ENCODE measurements at regions not wholly inside any gene's neighbourhood (a gene's known extent, or its start where the extent isn't known, plus 50 kb on each side); places are given as distances from the start of the nearest gene placed in this dataset.
A peak's percentile ranks its signal among the peaks of the same experiment; 100 is the strongest.

- Histone ChIP-seq H3K36me3 (no peaks in the 10 kb centered on the region), H3K4me3 (no peak overlapping the region), H3K27me3 (no peaks in the 10 kb centered on the region), H3K27ac (no peak overlapping the region), H3K9me3 (replicated peaks) (no peaks in the 10 kb centered on the region), H3K4me1 (no peaks in the 10 kb centered on the region)
- DNase-seq: no peak
Measured at GRCh38 chr14:97618401-97618800, 821.2 kb downstream of the VRK1 start.

DNA sequence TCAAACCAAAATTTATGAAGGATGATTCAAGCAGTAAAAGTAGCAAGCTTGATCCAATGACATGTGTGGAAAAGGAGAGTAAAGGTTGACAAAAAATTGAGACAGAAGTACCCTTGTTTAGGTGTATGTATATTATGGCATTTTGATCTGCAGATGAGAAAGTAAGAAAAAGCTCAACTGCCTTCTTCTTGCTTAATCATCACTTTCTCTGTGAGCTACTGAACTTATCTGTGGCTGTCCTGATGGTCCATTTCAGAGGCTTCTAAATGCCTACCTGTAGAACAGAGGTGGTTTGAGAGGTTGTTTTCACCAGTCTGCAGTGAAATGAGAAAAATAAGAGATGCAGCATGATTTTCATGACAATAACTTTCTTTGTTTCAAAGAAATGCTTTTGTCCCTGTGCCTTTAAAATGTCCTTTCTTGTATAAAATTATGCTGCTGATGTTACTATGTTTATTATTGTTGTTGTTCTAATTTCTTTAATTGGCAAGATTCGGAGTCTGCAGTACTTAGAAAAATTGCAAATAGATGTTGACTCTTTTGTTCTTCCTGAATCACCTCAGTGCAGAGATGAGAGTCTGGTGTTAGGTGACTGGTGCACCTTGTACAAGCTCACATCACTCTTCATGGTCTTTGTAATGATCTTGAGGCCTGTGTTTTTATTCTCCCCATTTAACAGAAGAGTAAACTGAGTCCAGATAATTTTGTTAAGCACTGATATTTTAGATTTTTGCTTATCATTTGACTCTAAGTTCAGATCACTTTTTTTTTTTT, 821.9 kb downstream of the VRK1 start:
- DNase-seq: no peak
- no peak overlapping the region for H3K4me3 ChIP-seq
- no peaks in the 10 kb centered on the region for H3K9me3 ChIP-seq (replicated peaks)

GRCh38 chr14:97620066-97620465, 822.9 kb downstream of the VRK1 start:
- DNase-seq: no peak
- no peak overlapping the region for H3K4me3 ChIP-seq
- H3K4me1 ChIP-seq: no peaks in the 10 kb centered on the region
- no peaks in the 10 kb centered on the region for H3K36me3 ChIP-seq
- no peaks in the 10 kb centered on the region for H3K27me3 ChIP-seq
- no peak overlapping the region for H3K27ac ChIP-seq
- no peaks in the 10 kb centered on the region for H3K9me3 ChIP-seq (replicated peaks)

More for the DNA sequence above, 821.9 kb downstream of the VRK1 start:
- no peaks in the 10 kb centered on the region for H3K27me3 ChIP-seq
- H3K27ac ChIP-seq: no peak overlapping the region
- no peaks in the 10 kb centered on the region for H3K36me3 ChIP-seq
- H3K4me1 ChIP-seq: no peaks in the 10 kb centered on the region

GRCh38 chr14:97624985-97625384, 827.8 kb downstream of the VRK1 start:
- H3K4me1 ChIP-seq: no peaks in the 10 kb centered on the region
- H3K9me3 ChIP-seq (replicated peaks): no peaks in the 10 kb centered on the region
- H3K27ac ChIP-seq: no peak overlapping the region
- no peak for DNase-seq
- no peaks in the 10 kb centered on the region for H3K27me3 ChIP-seq
- H3K4me3 ChIP-seq: no peak overlapping the region
- H3K36me3 ChIP-seq: no peaks in the 10 kb centered on the region

DNA sequence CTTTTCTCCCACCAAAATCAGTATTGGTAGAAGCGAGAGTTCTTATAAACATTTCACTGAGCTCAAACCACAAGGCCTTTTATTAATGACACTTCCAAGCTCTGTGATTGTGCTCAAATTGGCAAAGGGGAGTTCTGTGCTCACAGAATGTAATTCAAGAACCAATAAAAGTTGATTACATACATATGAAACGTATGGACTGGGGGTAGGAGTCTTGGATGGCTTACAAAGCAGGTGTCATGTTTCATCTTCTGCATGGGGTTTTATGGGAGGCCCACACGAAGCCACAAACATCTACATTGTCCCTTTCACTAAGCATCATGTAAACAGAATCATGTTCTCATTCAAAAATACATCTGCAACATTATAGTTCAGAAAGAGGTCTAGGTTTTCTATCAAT, 828.3 kb downstream of the VRK1 start:
- Histone ChIP-seq H3K27me3 (no peaks in the 10 kb centered on the region), H3K36me3 (no peaks in the 10 kb centered on the region), H3K4me3 (no peak overlapping the region), H3K9me3 (replicated peaks) (no peaks in the 10 kb centered on the region), H3K27ac (no peak overlapping the region), H3K4me1 (no peaks in the 10 kb centered on the region)
- peak in 1 of 2 experiments; percentile 1 for DNase-seq

GRCh38 chr14:97626088-97626487, 828.9 kb downstream of the VRK1 start:
- Histone ChIP-seq H3K9me3 (replicated peaks) (no peaks in the 10 kb centered on the region), H3K27me3 (no peaks in the 10 kb centered on the region), H3K4me3 (no peak overlapping the region), H3K36me3 (no peaks in the 10 kb centered on the region), H3K4me1 (no peaks in the 10 kb centered on the region), H3K27ac (no peak overlapping the region)
- DNase-seq: peak; percentile 7 to 28

DNA sequence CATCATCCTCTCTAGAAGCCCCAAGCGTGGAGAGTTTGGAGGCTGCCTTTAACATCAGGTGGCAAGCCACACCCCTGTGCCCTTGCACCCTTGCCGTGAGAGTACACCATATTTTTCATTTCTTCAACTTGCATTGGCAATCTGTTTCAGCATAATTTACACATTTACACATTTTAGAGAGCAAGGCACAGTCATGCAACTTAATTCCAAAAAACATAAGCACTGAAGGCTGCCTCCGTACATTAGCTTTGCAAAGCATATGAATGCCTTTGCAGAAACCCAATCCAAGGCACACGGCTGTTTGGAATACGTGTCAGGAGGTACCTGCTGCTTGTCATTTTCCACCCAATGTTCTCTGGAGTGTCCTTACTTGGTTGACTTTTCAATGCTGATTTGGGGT, 833.1 kb downstream of the VRK1 start:
- Histone ChIP-seq H3K27ac (no peak overlapping the region), H3K4me3 (no peak overlapping the region), H3K9me3 (replicated peaks) (no peaks in the 10 kb centered on the region), H3K36me3 (no peaks in the 10 kb centered on the region), H3K27me3 (no peaks in the 10 kb centered on the region), H3K4me1 (no peaks in the 10 kb centered on the region)
- no peak for DNase-seq

DNA sequence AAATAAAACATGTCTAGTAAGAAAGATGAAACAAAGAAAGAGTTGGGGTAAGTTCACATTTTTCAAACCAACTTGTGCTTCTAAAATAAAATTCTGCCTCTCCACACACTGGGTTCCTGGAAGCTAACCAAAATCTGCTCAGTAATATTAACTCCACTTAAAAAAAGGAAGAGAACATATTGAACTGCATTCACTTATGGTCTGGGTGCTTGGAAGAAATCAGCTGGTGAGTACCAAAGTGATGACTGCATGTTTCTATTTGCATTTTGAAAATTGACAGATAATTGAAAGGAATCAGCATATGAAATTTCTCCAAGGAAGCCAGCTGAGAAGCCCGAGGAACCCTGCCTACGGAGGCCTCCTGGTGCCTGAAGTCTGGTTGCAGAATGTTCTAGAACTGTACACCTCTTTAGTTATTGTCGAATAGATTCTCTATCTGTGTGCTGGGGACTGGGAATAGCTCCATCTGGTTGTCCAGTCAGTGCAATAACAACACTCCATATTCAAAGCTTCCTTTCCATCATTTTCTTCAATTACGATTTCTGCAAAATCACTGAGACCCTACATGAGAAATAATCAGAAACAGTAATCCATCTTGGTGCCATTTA, 836.1 kb downstream of the VRK1 start:
- Histone ChIP-seq H3K4me1 (no peaks in the 10 kb centered on the region), H3K4me3 (no peak overlapping the region), H3K9me3 (replicated peaks) (no peaks in the 10 kb centered on the region), H3K27me3 (no peaks in the 10 kb centered on the region), H3K36me3 (no peaks in the 10 kb centered on the region), H3K27ac (no peak overlapping the region)
- no peak for DNase-seq

- Histone ChIP-seq H3K27me3 (no peaks in the 10 kb centered on the region), H3K4me3 (no peak overlapping the region), H3K9me3 (replicated peaks) (no peaks in the 10 kb centered on the region), H3K4me1 (no peaks in the 10 kb centered on the region), H3K27ac (no peak overlapping the region), H3K36me3 (no peaks in the 10 kb centered on the region)
- no peak for DNase-seq
Measured at GRCh38 chr14:97634751-97635150, 837.6 kb downstream of the VRK1 start.

GRCh38 chr14:97638864-97639263, 841.7 kb downstream of the VRK1 start:
- Histone ChIP-seq H3K27ac (no peak overlapping the region), H3K4me1 (peaks cover 3% of the 10 kb centered on the region; the same call in 1 of the 2 replicates), H3K27me3 (no peaks in the 10 kb centered on the region), H3K36me3 (no peaks in the 10 kb centered on the region), H3K4me3 (no peak overlapping the region), H3K9me3 (replicated peaks) (no peaks in the 10 kb centered on the region)
- DNase-seq: no peak

DNA sequence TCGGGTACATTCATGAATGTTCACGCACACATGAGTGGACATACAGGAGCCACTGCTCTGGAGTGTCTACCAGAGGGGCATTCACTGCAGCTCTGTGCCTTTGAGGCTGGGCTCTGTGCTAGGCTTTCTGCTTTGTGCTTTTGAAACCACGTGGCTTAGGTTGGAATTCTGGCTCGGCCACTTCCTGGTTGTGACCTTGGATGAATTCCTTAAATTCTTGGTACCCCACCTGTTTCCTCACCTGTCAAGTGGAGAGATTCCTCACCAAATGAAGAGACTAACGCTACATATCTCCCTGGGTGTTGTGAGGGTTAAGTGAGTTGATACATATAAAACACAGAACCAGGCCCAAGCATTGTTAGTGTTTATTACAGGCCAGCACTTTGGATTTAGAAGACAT, 842.8 kb downstream of the VRK1 start:
- Histone ChIP-seq H3K27me3 (no peaks in the 10 kb centered on the region), H3K36me3 (no peaks in the 10 kb centered on the region), H3K4me3 (no peak overlapping the region), H3K9me3 (replicated peaks) (no peaks in the 10 kb centered on the region), H3K4me1 (peaks cover 3% of the 10 kb centered on the region; the same call in 1 of the 2 replicates), H3K27ac (no peak overlapping the region)
- no peak for DNase-seq

DNA sequence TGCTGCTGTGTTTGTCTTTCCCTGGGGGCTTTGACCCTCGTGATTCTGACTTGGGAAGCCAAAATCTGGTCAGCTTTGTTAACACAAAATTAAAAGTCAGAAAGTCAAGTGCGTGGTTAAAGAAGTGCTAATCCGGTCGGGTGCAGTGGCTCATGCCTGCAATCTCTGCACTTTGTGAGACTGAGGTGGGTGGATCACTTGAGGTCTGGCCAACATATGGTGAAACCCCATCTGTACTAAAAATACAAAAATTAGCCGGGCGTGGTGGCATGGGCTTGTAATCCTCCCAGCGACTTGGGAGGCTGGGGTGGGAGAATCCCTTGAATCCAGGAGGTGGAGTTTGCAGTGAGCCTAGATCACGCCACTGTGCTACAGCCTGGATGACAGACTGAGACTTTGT, 844.6 kb downstream of the VRK1 start:
- Histone ChIP-seq H3K4me1 (peaks cover 3% of the 10 kb centered on the region; the same call in 1 of the 2 replicates), H3K27me3 (no peaks in the 10 kb centered on the region), H3K27ac (no peak overlapping the region), H3K4me3 (no peak overlapping the region), H3K9me3 (replicated peaks) (no peaks in the 10 kb centered on the region), H3K36me3 (no peaks in the 10 kb centered on the region)
- DNase-seq: peak in 1 of 2 experiments; percentile 1

GRCh38 chr14:97642631-97643030, 845.4 kb downstream of the VRK1 start:
- H3K4me3 ChIP-seq: no peak overlapping the region
- no peak for DNase-seq
- H3K36me3 ChIP-seq: no peaks in the 10 kb centered on the region
- H3K27me3 ChIP-seq: no peaks in the 10 kb centered on the region
- H3K27ac ChIP-seq: no peak overlapping the region
- peaks cover 3% of the 10 kb centered on the region; the same call in 1 of the 2 replicates for H3K4me1 ChIP-seq
- no peaks in the 10 kb centered on the region for H3K9me3 ChIP-seq (replicated peaks)

DNA sequence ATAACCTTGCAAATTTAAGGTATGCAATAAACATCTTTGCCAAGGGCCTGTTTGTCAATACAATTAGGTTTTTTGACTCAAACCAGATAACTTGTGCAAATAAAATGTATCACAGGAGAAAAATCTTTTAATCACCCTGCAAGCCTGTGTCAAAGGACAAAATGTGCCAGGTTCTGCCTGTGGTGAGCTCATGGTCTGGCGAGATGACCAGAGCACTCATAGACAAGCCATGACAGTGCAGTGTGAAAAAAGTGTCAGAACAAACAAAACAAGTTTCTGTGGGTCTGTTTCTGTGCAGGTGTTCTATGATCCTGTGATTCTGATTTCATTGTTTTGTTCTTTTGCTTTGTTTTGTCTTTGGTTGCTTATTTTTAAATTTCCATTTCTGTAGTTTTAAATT, 847.2 kb downstream of the VRK1 start:
- no peaks in the 10 kb centered on the region for H3K36me3 ChIP-seq
- peaks cover 3% of the 10 kb centered on the region; the same call in 1 of the 2 replicates for H3K4me1 ChIP-seq
- no peaks in the 10 kb centered on the region for H3K27me3 ChIP-seq
- no peak overlapping the region for H3K27ac ChIP-seq
- H3K9me3 ChIP-seq (replicated peaks): no peaks in the 10 kb centered on the region
- no peak for DNase-seq
- no peak overlapping the region for H3K4me3 ChIP-seq

GRCh38 chr14:97649752-97650151, 852.6 kb downstream of the VRK1 start:
- Histone ChIP-seq H3K4me1 (no peaks in the 10 kb centered on the region), H3K4me3 (no peak overlapping the region), H3K9me3 (replicated peaks) (no peaks in the 10 kb centered on the region), H3K27me3 (no peaks in the 10 kb centered on the region), H3K36me3 (no peaks in the 10 kb centered on the region), H3K27ac (no peak overlapping the region)
- DNase-seq: no peak
